GM12878 (cell line): ENCODE measurements at regions not wholly inside any gene's neighbourhood (a gene's known extent, or its start where the extent isn't known, plus 50 kb on each side); places are given as distances from the start of the nearest gene placed in this dataset.
A peak's percentile ranks its signal among the peaks of the same experiment; 100 is the strongest.

Experiments
- ATAC-seq: fragments of 200-7000 bp; cut with Tn5 transposase; 3 replicates; pipeline ENCODE4 v1.9.1; 2020; ENCODE audit warnings: mild to moderate bottlenecking, moderate library complexity
- BruUV-seq: library from RNA; stranded (reverse); fragments of 400-500 nt; replicated peaks from 2 replicates; lab custom pipeline; 2021; lab: Mats Ljungman, UMichigan
- CTCF ChIA-PET: fragments of 300-600 bp; sonication (Branson Sonifier 250); formaldehyde crosslinking; extraction: SDS; loops from one replicate; lab custom pipeline; 2021; ENCODE audit warnings: inconsistent platforms; lab: Yijun Ruan, JAX
- POLR2A ChIA-PET: fragments of 350-600 bp; formaldehyde crosslinking; extraction: SDS; loops from one replicate; lab custom pipeline; 2021; ENCODE audit warnings: inconsistent platforms; lab: Charles Lee
- RAD21 ChIA-PET: fragments of 300-600 bp; sonication (Branson Sonifier 250); formaldehyde crosslinking; loops from one replicate; lab custom pipeline; 2023; ENCODE audit warnings: antibody characterized with exemption; ENCODE audit not compliant: unreplicated experiment; lab: Charles Lee
- SMC1A ChIA-PET: fragments of 300-600 bp; sonication (Branson Sonifier 250); formaldehyde crosslinking; loops from one replicate; lab custom pipeline; 2023; ENCODE audit not compliant: unreplicated experiment, uncharacterized antibody; lab: Charles Lee
- DNase-seq: peaks from one replicate; pipeline ENCODE4 v3.0.0-alpha.2; 2011; ENCODE audit warnings: low read depth, low spot score
- FAIRE-seq: peaks from 3 replicates; lab custom pipeline; 2011; peaks lifted over from hg19 to GRCh38; lab: Jason Lieb, UNC
- H2AFZ ChIP-seq: 2 replicates; pipeline ENCODE4 v1.6.0; 2011; ENCODE audit warnings: low read depth, low read length, control low read depth; ENCODE audit not compliant: control insufficient read depth
- H3K27ac ChIP-seq: 2 replicates; pipeline ENCODE4 v1.5.1; 2011; ENCODE audit warnings: control low read depth; ENCODE audit not compliant: control insufficient read depth, insufficient read depth
- H3K27me3 ChIP-seq, 2 experiments: replicated peaks in 1 of 2; 2 replicates each; pipeline versions ENCODE4 v1.6.0 to v1.6.1; 2011; ENCODE audit warnings: low read length in 1 of 2; ENCODE audit not compliant: control insufficient read depth in 2 of 2, insufficient read depth in 2 of 2
- H3K36me3 ChIP-seq, 2 experiments: 2 replicates each; pipeline ENCODE4 v1.5.1; 2011; ENCODE audit warnings: low read length in 1 of 2; ENCODE audit not compliant: control insufficient read depth in 2 of 2, insufficient read depth in 2 of 2
- H3K4me1 ChIP-seq: 2 replicates; pipeline ENCODE4 v1.6.1; 2011; ENCODE audit warnings: mild to moderate bottlenecking, low read length, moderate library complexity, mixed read lengths; ENCODE audit not compliant: control insufficient read depth, insufficient read depth
- H3K4me2 ChIP-seq: 2 replicates; pipeline ENCODE4 v1.6.0; 2011; ENCODE audit warnings: control low read depth; ENCODE audit not compliant: control insufficient read depth, insufficient read depth
- H3K4me3 ChIP-seq: fragments of 200-600 bp; sonication (generic); 2 replicates; pipeline ENCODE4 v1.5.1; 2016
- H3K79me2 ChIP-seq: 2 replicates; pipeline ENCODE4 v1.6.0; 2011; ENCODE audit warnings: low read length; ENCODE audit not compliant: control insufficient read depth, insufficient read depth
- H3K9ac ChIP-seq: 2 replicates; pipeline ENCODE4 v1.8.0; 2011; ENCODE audit warnings: low read length, control low read depth, mixed read lengths; ENCODE audit not compliant: control insufficient read depth, insufficient read depth
- H3K9me3 ChIP-seq: replicated peaks from 3 replicates; pipeline ENCODE4 v1.5.1; 2011; ENCODE audit warnings: mild to moderate bottlenecking, low read length; ENCODE audit not compliant: control insufficient read depth, insufficient read depth
- H4K20me1 ChIP-seq: 2 replicates; pipeline ENCODE4 v1.6.0; 2011; ENCODE audit not compliant: control insufficient read depth, insufficient read depth
- NR2F1 ChIP-seq: fragments of 450-650 bp; conservative IDR thresholded peaks from 2 replicates; pipeline ENCODE4 v1.6.1; 2017; ENCODE audit warnings: mild to moderate bottlenecking
- SKIL ChIP-seq: fragments of 450-650 bp; IDR thresholded peaks from 2 replicates; pipeline ENCODE4 v1.6.1; 2017; ENCODE audit warnings: mild to moderate bottlenecking, low read depth, inconsistent platforms; ENCODE audit not compliant: poor library complexity, severe bottlenecking
- ZNF217 ChIP-seq: fragments of 450-650 bp; IDR thresholded peaks from 2 replicates; pipeline ENCODE4 v1.6.1; 2017; ENCODE audit warnings: antibody characterized with exemption, mild to moderate bottlenecking
- WGBS: methylation state at CpG from one replicate; pipeline ENCODE4 v1.1.6; 2016; ENCODE audit warnings: low lambda C conversion rate; ENCODE audit not compliant: insufficient replicate concordance, insufficient coverage; ENCODE audit errors: missing lambda C conversion rate; 5-methylcytosine and 5-hydroxymethylcytosine counted together
- in situ Hi-C: fragments of 300-500 bp; cut with MboI; formaldehyde crosslinking; loops from 9 replicates; pipeline ENCODE4 v1.14.3; 2018; ENCODE audit warnings: mixed read lengths
- intact Hi-C: fragments of 100-400 bp; cut with micrococcal nuclease; formaldehyde crosslinking; loops from one replicate; pipeline ENCODE4 v1.14.2; 2022; ENCODE audit not compliant: unreplicated experiment

GRCh38 chr20:6855104-6855503 is 87.6 kb downstream of the BMP2 start (continued):
- TF ChIP-seq SKIL: no peak

GRCh38 chr20:6855796-6856195 is 88.3 kb downstream of the BMP2 start:
- H3K79me2 ChIP-seq: no peaks in the 10 kb centered on the region
- intact Hi-C loops (no loop called here), in situ Hi-C loops (no loop called here)
- H4K20me1 ChIP-seq: no peaks in the 10 kb centered on the region
- H3K4me3 ChIP-seq: no peak overlapping the region
- ATAC-seq: peak; percentile 46
- FAIRE-seq: no peak
- BruUV-seq: no TSS peak
- H2AFZ ChIP-seq: no peak overlapping the region
- no peak overlapping the region for H3K9ac ChIP-seq
- H3K27ac ChIP-seq: no peak overlapping the region
- no peaks in the 10 kb centered on the region for H3K36me3 ChIP-seq
- 0% methylated on average over 1 of the region's 1 CpG for WGBS
- no peak for DNase-seq
- POLR2A ChIA-PET: interaction anchor here (7.3 kb wide), 1 partner anchor 13 kb away, joined by 59 read pairs; no protein-coding TSS in a partner anchor
- RAD21 ChIA-PET: interaction anchor here (0.6 to 1.8 kb wide), 5 partner anchors 12 to 69 kb away, joined by 3 to 4 read pairs (median 4); no protein-coding TSS in a partner anchor
- CTCF ChIA-PET: interaction anchor here (1.1 to 2.0 kb wide), 6 partner anchors 15 to 90 kb away, joined by 3 to 11 read pairs (median 6); no protein-coding TSS in a partner anchor
- H3K4me2 ChIP-seq: no peak overlapping the region
- H3K9me3 ChIP-seq: no peaks in the 10 kb centered on the region
- no peaks in the 10 kb centered on the region for H3K27me3 ChIP-seq
- SMC1A ChIA-PET: interaction anchor here (0.9 to 17.1 kb wide), 7 partner anchors 6 to 86 kb away, joined by 3 to 370 read pairs (median 98); no protein-coding TSS in a partner anchor
- H3K4me1 ChIP-seq: no peaks in the 10 kb centered on the region
- TF ChIP-seq NR2F1 (peak; percentile 84), ZNF217 (no peak)
